A172 (cell line): ENCODE measurements at regions not wholly inside any gene's neighbourhood (a gene's known extent, or its start where the extent isn't known, plus 50 kb on each side); places are given as distances from the start of the nearest gene placed in this dataset.
"Not testable (repeated sequence)": the region's sequence is repeated elsewhere in the genome, so short reads cannot be mapped to it uniquely, and the experiment has no call there.

Source experiments
- DNase-seq: peaks from one replicate; pipeline ENCODE4 v3.0.0-alpha.2; 2015; ENCODE audit warnings: low spot score

- no peak for DNase-seq
These were observed 334.7 kb downstream of the PPP1R2C start for GRCh38 chrX:42443267-42443666.

GRCh38 chrX:42442745-42443144 is 335.2 kb downstream of the PPP1R2C start:
- no peak for DNase-seq

GRCh38 chrX:42437211-42437610 is 340.8 kb downstream of the PPP1R2C start:
- no peak for DNase-seq

GRCh38 chrX:42434458-42435166 is 343.4 kb downstream of the PPP1R2C start:
- no peak for DNase-seq

- no peak for DNase-seq
These were observed 345.4 kb downstream of the PPP1R2C start for GRCh38 chrX:42432552-42432951.

GRCh38 chrX:42422961-42423360 is 355.0 kb downstream of the PPP1R2C start:
- DNase-seq, result no peak

- no peak for DNase-seq
These were observed 357.5 kb downstream of the PPP1R2C start for GRCh38 chrX:42420426-42420825.

- DNase-seq, result no peak
These were observed 362.3 kb downstream of the PPP1R2C start for GRCh38 chrX:42415636-42416035.

GRCh38 chrX:42414057-42414456 is 363.9 kb downstream of the PPP1R2C start:
- DNase-seq, result no peak

GRCh38 chrX:42399632-42400024 is 378.3 kb downstream of the PPP1R2C start:
- peak; percentile 2 for DNase-seq

GRCh38 chrX:42398967-42399631 is 378.9 kb downstream of the PPP1R2C start:
- DNase-seq, result peak; percentile 38

GRCh38 chrX:42396136-42396535 is 381.8 kb downstream of the PPP1R2C start:
- no peak for DNase-seq

GRCh38 chrX:42392846-42393245 is 385.1 kb downstream of the PPP1R2C start:
- no peak for DNase-seq

GRCh38 chrX:42386681-42387080 is 391.3 kb downstream of the PPP1R2C start:
- no peak for DNase-seq

- DNase-seq, result peak; percentile 23
These were observed 392.2 kb downstream of the PPP1R2C start for GRCh38 chrX:42385730-42386129.

GRCh38 chrX:42384956-42385355 is 393.0 kb downstream of the PPP1R2C start:
- DNase-seq, result peak; percentile 75

- DNase-seq, result no peak
These were observed 399.1 kb downstream of the PPP1R2C start for GRCh38 chrX:42378857-42379256.

GRCh38 chrX:42375086-42375485 is 402.9 kb downstream of the PPP1R2C start:
- no peak for DNase-seq

- DNase-seq, result peak; percentile 10
These were observed 411.8 kb downstream of the PPP1R2C start for GRCh38 chrX:42366181-42366580.

GRCh38 chrX:42362219-42362618 is 415.7 kb downstream of the PPP1R2C start:
- no peak for DNase-seq

- DNase-seq, result not testable (repeated sequence)
These were observed 419.6 kb upstream of the CASK start for GRCh38 chrX:42342981-42343380.
